ENCODE measurements at regions not wholly inside any gene's neighbourhood (a gene's known extent, or its start where the extent isn't known, plus 50 kb on each side); places are given as distances from the start of the nearest gene placed in this dataset.
A peak's percentile ranks its signal among the peaks of the same experiment; 100 is the strongest.
"Not testable (repeated sequence)": the region's sequence is repeated elsewhere in the genome, so short reads cannot be mapped to it uniquely, and the experiment has no call there.

GRCh38 chrX:37904833-37905232 lies 57.5 kb upstream of the DYNLT3 start:
- DNase-seq (ENCODE audit: low read depth), result peak; percentile 40

- peak; percentile 80 for DNase-seq (ENCODE audit: low read depth)
These were observed 58.2 kb upstream of the DYNLT3 start for GRCh38 chrX:37905436-37906147.

- peak; percentile 50 for DNase-seq (ENCODE audit: low read depth)
These were observed 59.0 kb upstream of the DYNLT3 start for GRCh38 chrX:37906357-37906756.

DNA sequence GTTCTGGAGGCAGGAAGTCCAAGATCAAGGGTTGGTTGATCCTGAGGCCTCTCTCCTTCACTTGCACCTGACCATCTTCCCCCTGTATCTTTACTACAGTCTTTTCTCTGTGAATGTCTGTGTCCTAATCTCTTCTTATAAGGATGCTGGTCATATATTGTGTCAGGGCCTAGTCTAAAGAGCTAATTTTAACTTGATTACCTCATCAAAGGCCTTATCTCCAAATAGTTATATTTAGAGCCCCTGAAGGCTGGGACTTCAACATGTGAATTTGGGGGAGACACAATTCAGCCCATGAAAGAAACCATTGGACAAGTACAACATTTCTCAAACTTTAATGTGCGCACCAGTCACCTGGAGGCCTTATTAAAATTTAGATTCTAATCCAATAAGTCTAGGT lies 62.8 kb upstream of the DYNLT3 start:
- no peak for DNase-seq (ENCODE audit: low read depth)

GRCh38 chrX:37912304-37912703 lies 64.9 kb upstream of the DYNLT3 start:
- DNase-seq (ENCODE audit: low read depth), result peak; percentile 90

- DNase-seq (ENCODE audit: low read depth), result peak; percentile 52
These were observed 65.4 kb upstream of the DYNLT3 start for GRCh38 chrX:37912777-37913176.

DNA sequence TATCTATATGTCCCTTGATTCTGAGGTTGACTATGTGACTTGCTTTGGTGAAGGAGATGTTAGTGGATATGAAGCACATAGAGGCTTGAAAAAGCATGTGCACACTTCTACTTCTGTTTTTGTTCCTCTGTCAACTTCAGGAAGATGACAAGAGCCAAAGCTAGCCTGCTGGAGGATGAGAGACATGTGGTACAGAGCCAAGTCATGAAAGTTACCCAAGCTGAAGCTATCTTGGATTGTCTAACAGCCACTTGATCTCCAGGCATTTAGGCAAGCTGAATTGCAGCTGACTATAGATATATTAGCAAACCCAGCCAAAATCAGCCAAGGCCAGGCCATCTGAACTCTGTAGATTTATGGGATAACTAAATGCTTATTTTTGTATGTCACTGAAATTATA lies 70.8 kb upstream of the DYNLT3 start:
- no peak for DNase-seq (ENCODE audit: low read depth)

- no peak for DNase-seq (ENCODE audit: low read depth)
These were observed 71.3 kb upstream of the DYNLT3 start for GRCh38 chrX:37918703-37919102.

DNA sequence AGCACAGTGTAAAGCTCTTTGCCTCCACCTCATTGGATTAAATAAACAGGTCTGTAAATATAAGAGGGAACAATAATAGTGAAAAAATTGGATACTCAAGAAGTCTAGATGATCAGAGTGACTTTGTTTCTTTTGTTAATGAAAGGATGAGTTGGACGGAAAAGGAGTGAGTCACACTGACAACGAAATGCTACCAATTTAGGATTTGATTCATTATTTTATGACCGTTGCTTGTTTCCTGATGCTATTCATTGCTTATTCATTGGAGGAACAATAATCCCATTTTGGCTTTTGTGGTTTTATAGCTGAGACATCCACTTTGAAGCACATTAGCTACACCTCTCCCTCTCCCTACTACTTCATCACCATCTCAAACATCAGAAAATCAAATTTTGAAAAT lies 74.4 kb upstream of the DYNLT3 start:
- DNase-seq (ENCODE audit: low read depth), result peak; percentile 88

DNA sequence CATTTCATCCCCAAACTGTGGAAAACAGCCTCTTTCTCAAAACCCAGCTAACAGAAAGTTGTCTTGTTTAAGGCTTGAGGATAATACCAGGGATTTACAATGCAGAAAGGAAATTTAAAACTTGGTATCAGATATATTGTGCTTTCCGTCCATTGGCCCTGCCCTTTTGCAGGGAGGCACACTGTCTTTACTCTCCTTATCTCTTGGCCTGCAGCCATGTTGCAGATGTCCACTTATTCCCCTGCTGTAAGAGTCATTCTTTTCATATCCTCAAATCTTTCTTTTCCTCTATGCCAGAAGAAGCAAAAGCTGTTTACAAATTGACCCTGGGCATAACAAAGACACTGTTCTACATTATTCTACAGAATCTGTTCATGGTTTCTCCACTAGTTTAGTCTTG lies 75.6 kb upstream of the DYNLT3 start:
- DNase-seq (ENCODE audit: low read depth), result peak; percentile 46

DNA sequence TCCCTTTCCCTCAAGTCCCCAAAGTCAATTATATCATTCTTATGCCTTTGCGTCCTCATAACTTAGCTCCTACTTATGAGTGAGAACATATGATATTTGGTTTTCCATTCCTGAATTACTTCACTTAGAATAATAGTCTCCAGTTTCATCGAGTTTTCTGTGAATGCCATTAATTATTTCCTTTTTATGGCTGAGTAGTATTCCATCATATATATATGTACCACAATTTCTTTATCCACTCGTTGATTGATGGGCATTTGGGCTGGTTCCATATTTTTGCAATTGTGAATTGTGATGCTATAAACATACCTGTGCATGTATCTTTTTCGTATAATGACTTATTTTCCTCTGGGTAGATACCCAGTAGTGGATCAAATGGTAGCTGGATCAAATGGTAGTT lies 78.4 kb upstream of the DYNLT3 start:
- not testable (repeated sequence) for DNase-seq (ENCODE audit: low read depth)

DNA sequence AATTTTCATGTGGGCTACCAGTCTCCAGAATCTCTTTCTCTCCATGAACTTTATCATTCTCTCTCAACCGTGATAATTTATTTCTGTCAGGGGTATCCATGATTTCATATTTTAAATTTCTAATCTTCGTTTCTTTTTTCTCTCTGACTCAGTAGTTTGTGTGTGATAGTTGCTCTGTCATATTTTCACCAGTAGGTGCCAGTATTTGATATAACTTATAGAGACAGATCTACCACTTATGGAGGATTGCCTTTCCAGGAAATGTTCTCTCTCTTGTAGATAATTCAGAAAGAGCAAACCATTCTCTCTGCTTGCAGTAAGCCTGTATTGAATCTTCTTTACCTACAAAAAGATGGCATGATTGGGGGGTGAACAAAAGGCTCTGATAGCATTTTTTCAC lies 79.3 kb upstream of the DYNLT3 start:
- DNase-seq (ENCODE audit: low read depth), result peak; percentile 47

DNA sequence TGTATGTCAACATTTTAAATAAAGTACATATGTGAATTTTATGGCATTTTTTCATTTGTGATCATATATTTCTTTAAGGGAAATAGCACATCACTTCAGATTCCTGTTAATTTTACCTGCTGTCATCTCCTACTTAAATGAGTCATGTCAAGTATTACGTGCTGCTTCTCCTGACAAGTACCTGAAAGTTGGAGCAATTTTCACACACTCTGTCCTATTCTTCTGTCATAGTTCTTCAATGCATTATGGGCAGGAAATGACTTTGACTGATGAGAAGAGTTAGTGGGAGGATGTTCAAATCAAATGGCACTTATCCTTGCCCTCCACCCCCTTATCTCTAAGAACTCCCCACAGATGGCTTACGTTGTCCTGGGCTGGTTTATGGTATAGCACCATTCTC lies 64.2 kb upstream of the SYTL5 start:
- no peak for DNase-seq (ENCODE audit: low read depth)

- DNase-seq (ENCODE audit: low read depth), result no peak
These were observed 62.6 kb upstream of the SYTL5 start for GRCh38 chrX:37943554-37944344.

- DNase-seq (ENCODE audit: low read depth), result no peak
These were observed 60.2 kb upstream of the SYTL5 start for GRCh38 chrX:37946197-37946596.

GRCh38 chrX:37955273-37955672 lies 51.1 kb upstream of the SYTL5 start:
- DNase-seq (ENCODE audit: low read depth), result no peak

- DNase-seq (ENCODE audit: low read depth), result no peak
These were observed 50.1 kb upstream of the SYTL5 start for GRCh38 chrX:37956223-37956622.

Measured in M059J (cell line).